IMR-90 (cell line): ENCODE measurements at regions not wholly inside any gene's neighbourhood (a gene's known extent, or its start where the extent isn't known, plus 50 kb on each side); places are given as distances from the start of the nearest gene placed in this dataset.

Source experiments
- ATAC-seq: fragments of 200-7000 bp; cut with Tn5 transposase; 2 replicates; pipeline ENCODE4 v1.9.1; 2020; ENCODE audit warnings: low read depth, mild to moderate bottlenecking, moderate library complexity
- BruUV-seq: library from RNA; stranded (reverse); fragments of 400-500 nt; replicated peaks from 2 replicates; lab custom pipeline; 2021; lab: Mats Ljungman, UMichigan
- CTCF ChIA-PET: fragments of 300-600 bp; formaldehyde crosslinking; extraction: SDS; loops from one replicate; lab custom pipeline; 2021; ENCODE audit warnings: antibody characterized with exemption; lab: Yijun Ruan, JAX
- POLR2A ChIA-PET: fragments of 300-600 bp; sonication (Branson Sonifier 250); formaldehyde crosslinking; loops from one replicate; lab custom pipeline; 2022; ENCODE audit warnings: antibody characterized with exemption; ENCODE audit not compliant: unreplicated experiment; lab: Charles Lee
- DNase-seq: peaks from one replicate; pipeline ENCODE4 v3.0.0; 2013
- H2AFZ ChIP-seq: replicated peaks from 2 replicates; pipeline ENCODE3; 2013; ENCODE audit warnings: low read length, mild to moderate bottlenecking; ENCODE audit not compliant: poor library complexity
- H2AK5ac ChIP-seq: 2 replicates; pipeline ENCODE4 v1.6.1; 2013; ENCODE audit warnings: low read depth, low read length, inconsistent platforms
- H2AK9ac ChIP-seq: replicated peaks from 2 replicates; pipeline ENCODE3; 2013; ENCODE audit warnings: mild to moderate bottlenecking, low read depth, low read length, moderate library complexity; ENCODE audit not compliant: poor library complexity
- H2BK120ac ChIP-seq: 2 replicates; pipeline ENCODE4 v1.6.1; 2013; ENCODE audit warnings: low read depth, low read length, inconsistent platforms
- H2BK15ac ChIP-seq: 3 replicates; pipeline ENCODE4 v1.6.1; 2013; ENCODE audit warnings: low read depth, low read length, inconsistent platforms
- H2BK20ac ChIP-seq: 2 replicates; pipeline ENCODE4 v1.6.1; 2013; ENCODE audit warnings: low read depth, mild to moderate bottlenecking, inconsistent platforms, low read length, moderate library complexity
- H2BK5ac ChIP-seq: 2 replicates; pipeline ENCODE4 v1.6.1; 2013; ENCODE audit warnings: mild to moderate bottlenecking, low read depth, low read length, inconsistent platforms; ENCODE audit not compliant: poor library complexity, severe bottlenecking
- H3K14ac ChIP-seq: replicated peaks from 2 replicates; pipeline ENCODE4 v1.6.1; 2013; ENCODE audit warnings: low read depth, low read length, inconsistent platforms
- H3K18ac ChIP-seq: 2 replicates; pipeline ENCODE4 v1.6.1; 2013; ENCODE audit warnings: low read depth, low read length, control low read depth
- H3K23ac ChIP-seq: 2 replicates; pipeline ENCODE4 v1.6.1; 2013; ENCODE audit warnings: low read depth, low read length, inconsistent platforms
- H3K27ac ChIP-seq: 2 replicates; pipeline ENCODE4 v1.5.1; 2013; ENCODE audit warnings: mild to moderate bottlenecking, control low read depth, low read length; ENCODE audit not compliant: insufficient read depth
- H3K27me3 ChIP-seq: 2 replicates; pipeline ENCODE4 v1.6.1; 2013; ENCODE audit warnings: low read length; ENCODE audit not compliant: control insufficient read depth, insufficient read depth
- H3K36me3 ChIP-seq: 2 replicates; pipeline ENCODE4 v1.6.1; 2013; ENCODE audit warnings: low read length, mixed read lengths; ENCODE audit not compliant: control insufficient read depth, insufficient read depth
- H3K4ac ChIP-seq: 2 replicates; pipeline ENCODE4 v1.6.1; 2013; ENCODE audit warnings: low read depth, low read length, inconsistent platforms
- H3K4me1 ChIP-seq: 2 replicates; pipeline ENCODE4 v1.6.1; 2013; ENCODE audit warnings: low read length, mixed read lengths; ENCODE audit not compliant: control insufficient read depth, insufficient read depth
- H3K4me2 ChIP-seq: 2 replicates; pipeline ENCODE4 v1.6.1; 2013; ENCODE audit warnings: low read depth, mild to moderate bottlenecking, control low read depth, low read length, moderate library complexity
- H3K4me3 ChIP-seq: 2 replicates; pipeline ENCODE4 v1.5.1; 2013; ENCODE audit warnings: low read depth, mild to moderate bottlenecking, control low read depth, low read length, moderate library complexity; ENCODE audit not compliant: insufficient read depth
- H3K56ac ChIP-seq: 2 replicates; pipeline ENCODE4 v1.6.1; 2013; ENCODE audit warnings: low read length, inconsistent platforms; ENCODE audit not compliant: insufficient read depth; ENCODE audit errors: extremely low read depth
- H3K79me1 ChIP-seq, 2 experiments: 2 replicates each; pipeline ENCODE4 v1.6.1; 2013; ENCODE audit warnings: low read length in 2 of 2, inconsistent platforms in 1 of 2, low read depth in 1 of 2
- H3K9ac ChIP-seq: 2 replicates; pipeline ENCODE4 v1.6.1; 2013; ENCODE audit warnings: low read depth, low read length, control low read depth
- H3K9me1 ChIP-seq: 2 replicates; pipeline ENCODE4 v1.6.1; 2013; ENCODE audit warnings: low read length, inconsistent platforms; ENCODE audit not compliant: insufficient read depth
- H3K9me3 ChIP-seq: 2 replicates; pipeline ENCODE4 v1.6.1; 2013; ENCODE audit warnings: low read length; ENCODE audit not compliant: control insufficient read depth, insufficient read depth
- H4K20me1 ChIP-seq: 2 replicates; pipeline ENCODE4 v1.6.1; 2013; ENCODE audit warnings: low read length, inconsistent platforms; ENCODE audit not compliant: insufficient read depth
- H4K5ac ChIP-seq: 2 replicates; pipeline ENCODE4 v1.6.1; 2013; ENCODE audit warnings: mild to moderate bottlenecking, low read depth, low read length, control low read depth
- H4K8ac ChIP-seq, 2 experiments: 2 replicates each; pipeline ENCODE4 v1.6.1; 2013; ENCODE audit warnings: low read depth in 2 of 2, low read length in 2 of 2, control low read depth in 1 of 2, inconsistent platforms in 1 of 2
- H4K91ac ChIP-seq: 2 replicates; pipeline ENCODE4 v1.6.1; 2013; ENCODE audit warnings: low read depth, low read length, inconsistent platforms; ENCODE audit not compliant: insufficient read depth
- BHLHE40 ChIP-seq: fragments of 150-350 bp; IDR thresholded peaks from 2 replicates; pipeline ENCODE4 v1.6.1; 2016; ENCODE audit warnings: mild to moderate bottlenecking, low read depth, low read length
- CEBPB ChIP-seq: IDR thresholded peaks from 2 replicates; pipeline ENCODE4 v1.6.1; 2012; ENCODE audit warnings: low read depth, low read length, improper control_type of control experiment
- CHD1 ChIP-seq: IDR thresholded peaks from 2 replicates; pipeline ENCODE4 v1.6.1; 2012; ENCODE audit warnings: low read depth, low read length, improper control_type of control experiment
- FOS ChIP-seq: fragments of 150-350 bp; IDR thresholded peaks from 2 replicates; pipeline ENCODE4 v1.6.1; 2016; ENCODE audit warnings: low read depth, low read length
- MAFK ChIP-seq: IDR thresholded peaks from 2 replicates; pipeline ENCODE4 v1.6.1; 2012; ENCODE audit warnings: low read depth, low read length, improper control_type of control experiment
- MAZ ChIP-seq: IDR thresholded peaks from 2 replicates; pipeline ENCODE4 v1.6.1; 2012; ENCODE audit warnings: low read depth, mild to moderate bottlenecking, low read length, improper control_type of control experiment, moderate library complexity, borderline replicate concordance
- MXI1 ChIP-seq: IDR thresholded peaks from 2 replicates; pipeline ENCODE4 v1.6.1; 2012; ENCODE audit warnings: low read depth, mild to moderate bottlenecking, low read length, moderate library complexity, borderline replicate concordance
- NFE2L2 ChIP-seq: fragments of 150-350 bp; IDR thresholded peaks from 2 replicates; pipeline ENCODE4 v1.6.1; 2016; ENCODE audit warnings: low read depth, mild to moderate bottlenecking, low read length
- POLR2A ChIP-seq: IDR thresholded peaks from 2 replicates; pipeline ENCODE4 v1.6.1; 2012; ENCODE audit warnings: mild to moderate bottlenecking, low read depth, low read length
- RAD21 ChIP-seq: IDR thresholded peaks from 2 replicates; pipeline ENCODE4 v1.6.1; 2012; ENCODE audit warnings: low read length, improper control_type of control experiment
- RCOR1 ChIP-seq: IDR thresholded peaks from 2 replicates; pipeline ENCODE4 v1.6.1; 2012; ENCODE audit warnings: mild to moderate bottlenecking, low read length, improper control_type of control experiment; ENCODE audit not compliant: insufficient replicate concordance
- RFX5 ChIP-seq: IDR thresholded peaks from 2 replicates; pipeline ENCODE4 v1.8.0; 2012; ENCODE audit warnings: low read depth, mild to moderate bottlenecking, low read length, moderate library complexity
- SMC3 ChIP-seq: fragments of 150-350 bp; IDR thresholded peaks from 2 replicates; pipeline ENCODE4 v1.6.1; 2016; ENCODE audit warnings: low read depth, mild to moderate bottlenecking, antibody characterized with exemption, low read length, moderate library complexity
- WGBS, 2 experiments: methylation state at CpG; one replicate each; pipeline versions ENCODE4 v1.1.5 to v1.1.7; 2013; ENCODE audit warnings: missing lambda C conversion rate in 2 of 2; ENCODE audit not compliant: insufficient read length in 1 of 2; ENCODE audit errors: extremely low coverage in 2 of 2; 5-methylcytosine and 5-hydroxymethylcytosine counted together
- dilution Hi-C: fragments of 300-500 bp; cut with HindIII; formaldehyde crosslinking; loops from one replicate; pipeline ENCODE4 v1.14.3; 2018; ENCODE audit warnings: low sequenced_read_pairs; ENCODE audit not compliant: unreplicated experiment
- in situ Hi-C: fragments of 300-500 bp; cut with MboI; formaldehyde crosslinking; loops from 3 replicates; pipeline ENCODE4 v1.14.3; 2019; ENCODE audit warnings: low sequenced_read_pairs, inconsistent platforms, mixed read lengths
- intact Hi-C: fragments of 100-400 bp; cut with micrococcal nuclease; formaldehyde crosslinking; loops from 2 replicates; pipeline ENCODE4 v1.10.0; 2022
- TF ChIP-seq, protein P1 (sequence below): fragments of 150-350 bp; IDR thresholded peaks from 2 replicates; pipeline ENCODE4 v1.6.1; 2017; ENCODE audit warnings: mild to moderate bottlenecking, antibody characterized with exemption, low read length, low read depth
- TF ChIP-seq, protein P2 (sequence below): conservative IDR thresholded peaks from 2 replicates; pipeline ENCODE4 v1.5.1; 2012; ENCODE audit warnings: mild to moderate bottlenecking, low read depth, low read length, improper control_type of control experiment
- TF ChIP-seq, protein P3 (sequence below): fragments of 150-350 bp; IDR thresholded peaks from 2 replicates; pipeline ENCODE4 v1.6.1; 2016; ENCODE audit warnings: low read depth, mild to moderate bottlenecking, low read length, moderate library complexity, borderline replicate concordance

DNA sequence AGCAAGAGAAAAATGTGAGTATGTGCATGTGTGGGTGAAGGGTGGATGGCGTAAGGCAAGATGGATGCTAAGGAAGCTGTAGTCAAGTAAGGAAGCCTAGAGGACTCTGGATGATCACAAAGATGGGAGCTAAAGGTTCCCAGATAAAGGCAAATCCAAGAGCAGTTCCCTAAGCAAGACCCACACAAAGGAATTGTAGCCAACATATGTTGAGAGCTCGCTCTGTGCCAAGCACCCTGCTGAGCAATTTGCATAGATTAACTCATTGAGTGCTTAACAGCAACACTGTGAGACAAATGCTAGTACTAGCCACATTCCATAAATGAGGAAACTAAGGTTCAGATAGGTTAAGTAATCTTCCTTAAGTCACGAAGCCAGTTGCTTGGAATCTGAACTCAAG is 132.6 kb downstream of the C1D start:
- Histone ChIP-seq H3K27me3 (peaks cover 5% of the 10 kb centered on the region), H2BK120ac (no peak overlapping the region), H3K14ac (no peak overlapping the region), H2AK9ac (no peak overlapping the region), H2AFZ (no peak overlapping the region), H2AK5ac (no peak overlapping the region), H4K8ac (no peak overlapping the region), H3K18ac (no peak overlapping the region), H4K5ac (no peak overlapping the region), H2BK20ac (no peak overlapping the region), H3K4me2 (no peak overlapping the region), H2BK15ac (no peak overlapping the region), H3K9me1 (no peaks in the 10 kb centered on the region), H3K56ac (no peak overlapping the region), H2BK5ac (no peak overlapping the region), H3K4me1 (no peaks in the 10 kb centered on the region), H4K91ac (no peak overlapping the region), H3K4me3 (no peak overlapping the region), H3K27ac (no peak overlapping the region), H3K23ac (no peak overlapping the region), H4K20me1 (no peaks in the 10 kb centered on the region), H3K79me1 (no peaks in the 10 kb centered on the region), H3K9ac (no peak overlapping the region), H3K36me3 (no peaks in the 10 kb centered on the region), H3K4ac (no peak overlapping the region), H3K9me3 (no peaks in the 10 kb centered on the region)
- intact Hi-C loops: no loop called here
- DNase-seq: no peak
- dilution Hi-C loops: no loop called here
- ChIA-PET CTCF (no interaction called here), POLR2A (no interaction called here)
- no peak for TF ChIP-seq RAD21
- no peak for TF ChIP-seq NFE2L2
- TF ChIP-seq, protein P1, sequence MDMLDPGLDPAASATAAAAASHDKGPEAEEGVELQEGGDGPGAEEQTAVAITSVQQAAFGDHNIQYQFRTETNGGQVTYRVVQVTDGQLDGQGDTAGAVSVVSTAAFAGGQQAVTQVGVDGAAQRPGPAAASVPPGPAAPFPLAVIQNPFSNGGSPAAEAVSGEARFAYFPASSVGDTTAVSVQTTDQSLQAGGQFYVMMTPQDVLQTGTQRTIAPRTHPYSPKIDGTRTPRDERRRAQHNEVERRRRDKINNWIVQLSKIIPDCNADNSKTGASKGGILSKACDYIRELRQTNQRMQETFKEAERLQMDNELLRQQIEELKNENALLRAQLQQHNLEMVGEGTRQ: no peak
- TF ChIP-seq, protein P2, sequence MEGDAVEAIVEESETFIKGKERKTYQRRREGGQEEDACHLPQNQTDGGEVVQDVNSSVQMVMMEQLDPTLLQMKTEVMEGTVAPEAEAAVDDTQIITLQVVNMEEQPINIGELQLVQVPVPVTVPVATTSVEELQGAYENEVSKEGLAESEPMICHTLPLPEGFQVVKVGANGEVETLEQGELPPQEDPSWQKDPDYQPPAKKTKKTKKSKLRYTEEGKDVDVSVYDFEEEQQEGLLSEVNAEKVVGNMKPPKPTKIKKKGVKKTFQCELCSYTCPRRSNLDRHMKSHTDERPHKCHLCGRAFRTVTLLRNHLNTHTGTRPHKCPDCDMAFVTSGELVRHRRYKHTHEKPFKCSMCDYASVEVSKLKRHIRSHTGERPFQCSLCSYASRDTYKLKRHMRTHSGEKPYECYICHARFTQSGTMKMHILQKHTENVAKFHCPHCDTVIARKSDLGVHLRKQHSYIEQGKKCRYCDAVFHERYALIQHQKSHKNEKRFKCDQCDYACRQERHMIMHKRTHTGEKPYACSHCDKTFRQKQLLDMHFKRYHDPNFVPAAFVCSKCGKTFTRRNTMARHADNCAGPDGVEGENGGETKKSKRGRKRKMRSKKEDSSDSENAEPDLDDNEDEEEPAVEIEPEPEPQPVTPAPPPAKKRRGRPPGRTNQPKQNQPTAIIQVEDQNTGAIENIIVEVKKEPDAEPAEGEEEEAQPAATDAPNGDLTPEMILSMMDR: no peak
- TF ChIP-seq MXI1: no peak
- no peak for TF ChIP-seq MAFK
- no peak for TF ChIP-seq BHLHE40
- no peak for TF ChIP-seq SMC3
- no peak for TF ChIP-seq FOS
- TF ChIP-seq POLR2A: no peak
- TF ChIP-seq CHD1: no peak
- no peak for TF ChIP-seq CEBPB
- no peak for TF ChIP-seq MAZ
- no peak for TF ChIP-seq RCOR1
- no peak for TF ChIP-seq RFX5
- TF ChIP-seq, protein P3, sequence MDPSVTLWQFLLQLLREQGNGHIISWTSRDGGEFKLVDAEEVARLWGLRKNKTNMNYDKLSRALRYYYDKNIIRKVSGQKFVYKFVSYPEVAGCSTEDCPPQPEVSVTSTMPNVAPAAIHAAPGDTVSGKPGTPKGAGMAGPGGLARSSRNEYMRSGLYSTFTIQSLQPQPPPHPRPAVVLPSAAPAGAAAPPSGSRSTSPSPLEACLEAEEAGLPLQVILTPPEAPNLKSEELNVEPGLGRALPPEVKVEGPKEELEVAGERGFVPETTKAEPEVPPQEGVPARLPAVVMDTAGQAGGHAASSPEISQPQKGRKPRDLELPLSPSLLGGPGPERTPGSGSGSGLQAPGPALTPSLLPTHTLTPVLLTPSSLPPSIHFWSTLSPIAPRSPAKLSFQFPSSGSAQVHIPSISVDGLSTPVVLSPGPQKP: no peak
- WGBS, 2 experiments: 100% methylated on average over 1 of the region's 3 CpGs; no CpG with 5 or more reads in 1 of the 2 experiments
- ATAC-seq: no peak
- no TSS peak for BruUV-seq
- in situ Hi-C loops: no loop called here
